ENCODE measurements at regions not wholly inside any gene's neighbourhood (a gene's known extent, or its start where the extent isn't known, plus 50 kb on each side); places are given as distances from the start of the nearest gene placed in this dataset.

DNA sequence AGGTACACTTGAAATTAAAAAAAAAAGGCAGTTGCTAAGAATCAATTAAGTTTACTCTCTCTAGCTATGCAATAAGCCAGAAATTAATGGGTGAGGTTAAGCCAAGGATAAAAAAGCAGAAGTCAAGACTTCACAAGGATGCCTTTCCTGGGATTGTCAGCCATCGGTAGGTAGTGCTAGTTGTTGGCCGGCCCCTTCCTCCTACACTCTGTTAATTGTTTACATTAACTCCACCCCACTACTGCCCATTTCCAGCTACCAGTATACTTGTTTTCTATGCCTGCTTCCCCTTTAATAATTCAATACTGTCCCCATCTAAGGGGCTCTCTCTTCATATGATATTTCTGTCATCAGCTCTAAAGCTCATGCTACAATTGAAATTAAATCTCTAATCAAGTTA is 461.0 kb downstream of the IPMK start:
- no peak for DNase-seq (ENCODE audit: low spot score)
- TF ChIP-seq, protein P1, sequence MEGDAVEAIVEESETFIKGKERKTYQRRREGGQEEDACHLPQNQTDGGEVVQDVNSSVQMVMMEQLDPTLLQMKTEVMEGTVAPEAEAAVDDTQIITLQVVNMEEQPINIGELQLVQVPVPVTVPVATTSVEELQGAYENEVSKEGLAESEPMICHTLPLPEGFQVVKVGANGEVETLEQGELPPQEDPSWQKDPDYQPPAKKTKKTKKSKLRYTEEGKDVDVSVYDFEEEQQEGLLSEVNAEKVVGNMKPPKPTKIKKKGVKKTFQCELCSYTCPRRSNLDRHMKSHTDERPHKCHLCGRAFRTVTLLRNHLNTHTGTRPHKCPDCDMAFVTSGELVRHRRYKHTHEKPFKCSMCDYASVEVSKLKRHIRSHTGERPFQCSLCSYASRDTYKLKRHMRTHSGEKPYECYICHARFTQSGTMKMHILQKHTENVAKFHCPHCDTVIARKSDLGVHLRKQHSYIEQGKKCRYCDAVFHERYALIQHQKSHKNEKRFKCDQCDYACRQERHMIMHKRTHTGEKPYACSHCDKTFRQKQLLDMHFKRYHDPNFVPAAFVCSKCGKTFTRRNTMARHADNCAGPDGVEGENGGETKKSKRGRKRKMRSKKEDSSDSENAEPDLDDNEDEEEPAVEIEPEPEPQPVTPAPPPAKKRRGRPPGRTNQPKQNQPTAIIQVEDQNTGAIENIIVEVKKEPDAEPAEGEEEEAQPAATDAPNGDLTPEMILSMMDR (IDR thresholded peaks at IDR 0.05; ENCODE audit: extremely low read depth, missing control alignments): no peak

DNA sequence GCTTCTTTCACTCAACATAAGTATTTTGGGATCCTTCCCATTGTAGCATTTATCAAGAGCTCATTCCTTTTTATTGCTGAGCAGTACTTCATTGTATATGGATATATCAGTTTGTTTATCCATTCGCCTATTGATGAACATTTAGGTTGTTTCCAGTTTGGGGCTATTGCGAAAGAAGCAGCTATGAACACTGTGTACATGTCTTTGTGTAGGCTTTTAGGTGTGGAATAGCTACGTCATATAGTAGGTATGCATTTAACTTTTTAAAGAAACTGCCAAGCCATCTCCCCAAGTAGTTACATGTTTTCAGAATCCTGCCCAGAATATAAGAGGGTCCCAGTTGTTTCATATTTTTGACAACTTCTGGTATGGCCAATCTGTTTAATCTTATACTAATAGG is 468.1 kb downstream of the IPMK start:
- TF ChIP-seq, protein P1 (IDR thresholded peaks at IDR 0.05; ENCODE audit: extremely low read depth, missing control alignments): no peak
- no peak for DNase-seq (ENCODE audit: low spot score)

DNA sequence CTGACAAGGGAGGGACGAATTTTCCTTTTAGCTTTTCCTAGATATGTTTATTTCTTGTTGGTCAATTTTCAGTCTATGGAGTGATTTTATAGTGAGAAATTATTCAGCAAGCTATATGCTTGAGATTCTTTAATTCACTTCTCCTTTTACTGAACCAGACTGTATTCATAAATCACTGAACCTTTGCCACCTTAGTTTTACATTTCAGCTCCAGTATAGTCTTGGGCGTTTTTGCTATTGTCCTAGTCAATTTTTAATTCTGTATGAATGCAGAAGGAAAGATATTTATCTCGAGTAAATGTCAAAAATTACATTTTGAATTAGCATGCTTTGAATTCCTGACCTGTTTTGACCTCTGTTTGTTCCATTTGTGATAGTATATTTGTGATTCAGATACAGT is 468.9 kb downstream of the IPMK start:
- no peak for DNase-seq (ENCODE audit: low spot score)
- TF ChIP-seq, protein P1 (IDR thresholded peaks at IDR 0.05; ENCODE audit: extremely low read depth, missing control alignments): no peak

DNA sequence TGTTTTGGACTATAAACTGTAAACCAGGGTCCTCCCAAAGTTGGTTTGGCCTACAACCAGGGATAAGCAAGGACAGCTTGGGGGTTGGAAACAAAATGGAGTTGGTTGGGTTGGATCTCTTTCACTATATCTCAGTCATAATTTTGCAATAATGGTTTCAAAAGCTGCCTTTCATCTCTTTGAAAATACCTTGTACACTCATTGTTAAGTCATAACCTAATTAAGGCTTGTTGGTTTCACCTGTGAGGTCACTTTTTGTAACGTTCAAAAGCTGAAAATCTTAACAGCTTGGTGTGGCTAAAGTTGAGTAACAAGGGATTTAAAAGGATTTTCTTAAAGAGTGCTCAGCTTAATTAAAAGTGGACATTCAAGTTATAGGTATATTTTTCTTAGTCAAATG is 476.1 kb downstream of the IPMK start:
- TF ChIP-seq, protein P1 (IDR thresholded peaks at IDR 0.05; ENCODE audit: extremely low read depth, missing control alignments): no peak
- DNase-seq (ENCODE audit: low spot score): no peak

DNA sequence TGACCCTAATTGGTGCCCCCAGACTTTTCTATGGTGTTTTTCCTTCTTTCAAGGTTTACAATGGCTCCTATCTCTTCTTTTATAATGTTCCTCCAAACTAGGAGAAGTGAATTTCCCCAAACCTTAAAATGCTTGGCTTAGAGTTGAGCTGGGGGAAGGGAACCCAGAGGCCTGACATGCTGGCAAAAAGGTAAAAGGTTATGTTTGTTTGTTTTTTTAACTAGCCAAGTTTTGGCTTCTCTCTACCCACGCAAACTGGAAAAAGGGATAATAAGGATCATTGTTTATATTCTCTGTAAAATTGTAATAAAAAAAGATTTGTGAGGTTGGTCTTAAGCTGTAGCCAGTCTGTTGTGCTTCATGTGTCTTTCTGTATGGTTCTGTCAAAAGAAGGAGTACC is 477.0 kb downstream of the IPMK start:
- TF ChIP-seq, protein P1 (IDR thresholded peaks at IDR 0.05; ENCODE audit: extremely low read depth, missing control alignments): no peak
- no peak for DNase-seq (ENCODE audit: low spot score)

DNA sequence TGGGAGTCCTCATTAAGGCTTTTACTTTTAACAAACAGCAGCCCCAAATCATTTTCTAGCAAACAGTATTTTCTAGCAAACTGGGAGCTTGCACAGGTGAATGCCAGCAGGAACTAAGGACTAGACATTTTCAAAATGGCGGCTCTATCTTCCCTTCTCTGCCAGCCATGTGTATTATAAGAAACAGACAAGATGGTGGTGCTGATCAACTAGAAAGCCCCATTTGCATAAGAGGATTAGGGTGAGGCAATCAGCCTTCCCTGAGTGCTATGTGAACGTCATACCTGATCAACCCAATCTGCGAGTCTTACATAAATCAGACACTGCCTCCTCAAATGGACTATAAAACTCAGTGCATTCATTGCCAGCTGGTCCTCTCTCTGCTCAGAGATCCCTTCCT is 479.6 kb downstream of the IPMK start:
- DNase-seq (ENCODE audit: low spot score): no peak
- TF ChIP-seq, protein P1 (IDR thresholded peaks at IDR 0.05; ENCODE audit: extremely low read depth, missing control alignments): no peak

DNA sequence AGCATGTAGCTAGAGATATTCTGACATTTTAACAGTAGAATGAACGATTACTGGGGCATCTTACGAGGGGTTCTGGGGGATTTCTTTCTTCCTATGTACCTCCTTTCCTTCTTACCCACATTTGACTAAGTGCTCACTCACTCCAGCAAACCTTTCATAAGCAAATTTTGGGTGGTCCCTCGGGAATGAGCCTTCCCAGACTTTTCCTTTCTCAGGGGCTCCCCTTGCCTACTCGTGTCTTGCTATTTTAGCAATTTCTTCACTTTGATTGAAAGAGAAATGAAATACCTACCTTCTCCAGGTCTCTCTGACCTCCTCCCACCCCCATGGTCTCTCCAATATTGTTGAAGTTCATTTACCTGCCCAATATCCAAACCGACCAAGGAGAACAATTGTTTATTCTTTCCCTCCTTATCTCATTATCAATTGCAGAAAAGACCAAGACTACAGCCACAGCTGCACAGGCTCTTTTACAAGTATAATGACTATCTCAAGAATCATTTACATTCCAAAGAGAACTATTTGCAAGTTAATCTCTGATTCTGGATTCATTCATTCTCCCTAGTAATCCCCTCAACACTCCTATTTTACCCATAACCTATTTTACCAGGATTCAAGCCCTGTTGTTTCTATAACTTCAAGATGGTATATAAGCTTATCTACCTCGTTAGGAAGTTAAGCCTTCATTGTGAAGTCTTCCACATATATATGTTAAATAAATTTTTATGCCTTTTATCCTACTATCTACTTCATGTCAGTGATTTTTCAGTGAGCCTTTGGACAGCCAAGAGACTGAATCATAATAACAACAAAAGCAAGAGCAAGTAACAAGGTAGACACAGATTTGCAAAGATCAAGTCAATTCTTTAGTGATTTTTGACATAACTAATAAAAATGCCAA is 480.6 kb downstream of the IPMK start:
- DNase-seq (ENCODE audit: low spot score): no peak
- TF ChIP-seq, protein P1 (IDR thresholded peaks at IDR 0.05; ENCODE audit: extremely low read depth, missing control alignments): no peak
